DMS79 treated with DMSO at 0.1 percent for 48 hours (cell line): ENCODE measurements at regions not wholly inside any gene's neighbourhood (a gene's known extent, or its start where the extent isn't known, plus 50 kb on each side); places are given as distances from the start of the nearest gene placed in this dataset.

Source experiments
- DNase-seq: peaks from one replicate; lab custom pipeline; 2025; lab: John Stamatoyannopoulos, UW

DNA sequence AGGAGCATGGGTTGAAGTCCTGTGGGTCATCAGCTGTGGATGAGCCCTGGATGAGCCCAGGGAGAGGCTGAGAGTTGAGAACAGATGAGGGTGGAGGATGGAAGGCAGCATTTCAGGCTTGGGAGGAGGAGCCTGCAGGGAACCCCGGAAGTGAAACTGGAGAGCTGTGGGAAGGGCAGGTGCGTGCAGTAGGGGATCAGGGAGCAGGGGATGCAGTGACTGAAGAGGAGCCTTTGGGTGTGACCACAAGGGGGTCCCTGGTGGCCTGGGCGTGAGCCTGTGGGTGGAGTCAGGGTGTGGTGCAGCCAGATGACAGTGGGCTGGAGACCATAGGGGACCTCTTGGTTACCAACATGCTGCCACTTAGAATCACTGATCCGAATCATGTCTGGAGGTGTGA, 115.5 kb downstream of the PAPOLA start:
- DNase-seq, result no peak

DNA sequence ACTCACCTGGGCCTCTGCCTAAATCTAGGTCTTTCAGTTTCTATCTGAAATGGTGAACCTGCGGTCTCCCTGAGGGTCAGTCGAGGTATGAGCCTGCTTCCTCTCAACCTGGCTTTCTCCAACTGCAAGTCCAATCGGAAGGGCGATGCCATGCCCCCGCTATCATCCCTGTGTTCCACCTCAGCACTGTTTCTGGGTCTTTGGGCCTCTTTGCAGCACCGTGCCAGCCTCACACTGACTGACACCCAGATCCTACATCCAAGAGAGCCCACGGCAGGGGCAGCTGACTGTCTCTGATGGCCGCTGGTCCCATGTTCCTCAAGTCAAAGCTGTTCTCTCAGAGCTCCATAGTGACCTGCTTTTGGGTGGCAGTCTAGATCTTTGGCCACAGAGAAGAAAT, 120.7 kb downstream of the PAPOLA start:
- no peak for DNase-seq

DNA sequence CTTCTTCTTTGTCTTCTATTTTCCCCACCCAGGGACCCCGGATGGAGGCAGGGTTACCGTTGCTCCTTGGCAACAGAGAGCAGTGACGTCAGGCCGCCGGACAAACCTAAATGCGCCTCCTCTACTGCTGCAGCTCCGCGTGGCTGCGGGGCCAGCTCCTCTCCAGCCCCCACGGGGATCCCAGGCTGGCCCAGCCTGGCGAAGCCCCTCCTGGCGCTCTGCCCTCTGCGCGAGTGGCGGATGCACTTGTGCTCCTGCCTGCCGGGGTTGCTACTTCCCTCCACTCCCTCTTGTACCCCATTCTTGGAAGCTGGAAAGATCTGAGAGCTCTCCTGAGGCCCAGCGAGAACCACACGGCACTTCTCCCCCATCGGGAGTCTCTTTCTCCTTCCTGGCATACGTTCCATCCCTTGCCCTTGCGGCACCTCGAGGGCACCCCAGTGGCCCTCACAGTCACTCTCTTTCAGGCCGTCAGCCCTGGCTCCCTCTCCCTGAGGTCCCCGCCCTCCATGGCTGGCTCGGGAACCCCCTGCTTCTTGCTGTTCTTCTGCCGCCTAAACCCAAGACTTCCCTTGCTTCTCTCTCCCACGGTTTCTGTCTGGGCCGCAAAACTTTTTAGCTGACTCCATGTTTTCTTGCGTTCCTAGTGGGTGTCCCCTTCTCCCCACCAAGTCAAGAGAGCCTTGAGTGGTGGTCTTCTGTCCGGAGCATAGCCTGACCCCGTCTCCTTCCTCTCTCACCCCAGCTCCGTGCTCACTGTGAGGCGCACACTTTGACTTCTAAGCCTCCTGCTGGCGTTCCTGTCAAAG, 121.7 kb downstream of the PAPOLA start:
- DNase-seq, result no peak

DNA sequence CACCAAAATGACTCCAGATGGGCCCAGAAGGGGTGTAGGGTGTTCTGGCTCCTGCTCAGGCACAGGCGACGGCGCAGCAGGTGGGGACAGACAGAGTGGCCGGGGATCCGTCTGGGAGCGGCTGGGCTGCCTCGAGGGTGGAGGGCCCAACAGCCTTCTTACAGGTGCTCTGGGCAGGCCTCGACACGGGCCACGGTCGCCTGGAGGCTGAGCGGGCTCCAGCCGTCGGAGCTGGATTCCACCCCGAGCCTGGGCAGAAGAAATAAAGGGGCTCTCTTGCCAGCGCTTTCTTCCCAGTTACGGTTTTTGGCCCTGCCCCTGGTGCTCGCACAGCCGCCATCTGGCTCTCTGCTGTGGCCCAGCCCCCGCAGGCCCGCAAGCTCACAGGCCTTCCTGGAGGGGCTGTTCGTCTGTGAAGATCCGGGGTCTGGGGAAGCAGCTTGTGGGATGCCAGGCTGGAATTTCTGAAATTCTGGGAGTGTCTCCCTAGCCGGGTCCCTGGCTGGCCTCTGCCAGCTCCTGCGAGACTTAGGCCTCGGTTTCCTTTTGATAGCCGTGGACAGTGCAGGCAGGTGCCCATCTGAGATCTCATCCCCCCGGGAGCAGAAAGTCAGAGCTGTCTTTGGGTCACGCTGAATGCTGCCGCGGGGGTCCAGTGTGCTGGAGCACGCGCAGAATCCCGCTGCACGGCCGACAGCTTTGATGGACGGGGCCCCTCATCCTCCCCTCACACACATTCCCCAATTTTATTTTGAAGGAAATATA, 122.7 kb downstream of the PAPOLA start:
- no peak for DNase-seq

DNA sequence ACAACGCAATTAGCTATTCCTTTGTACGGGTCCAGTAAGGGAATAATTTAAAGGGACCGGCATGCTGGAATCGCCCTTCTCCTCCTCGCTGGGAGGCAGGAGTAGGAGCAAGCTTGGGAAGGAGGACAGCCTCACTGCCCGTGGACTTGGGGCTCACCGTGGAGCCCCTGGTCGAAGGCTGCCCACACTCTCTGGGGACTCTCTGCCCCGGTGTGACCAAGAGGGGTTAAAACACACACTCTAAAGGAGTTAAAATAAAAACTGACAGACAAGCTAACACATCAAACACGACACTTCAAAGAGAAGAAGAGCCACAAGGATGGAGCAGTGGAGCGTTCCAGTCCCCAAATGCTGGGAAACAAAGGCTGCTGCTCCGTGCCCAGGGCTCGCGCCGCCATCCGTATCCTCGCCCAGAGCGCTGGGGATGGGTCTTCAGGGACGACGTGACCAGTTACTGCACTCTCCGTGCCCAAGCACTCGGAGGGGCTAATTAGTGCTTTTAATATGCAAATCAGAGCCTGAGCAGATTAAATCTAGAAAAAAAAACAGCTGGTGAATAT, 123.3 kb downstream of the PAPOLA start:
- no peak for DNase-seq

GRCh38 chr14:96626121-96626768, 124.1 kb downstream of the PAPOLA start:
- no peak for DNase-seq

GRCh38 chr14:96626916-96627315, 124.7 kb downstream of the PAPOLA start:
- DNase-seq, result no peak

GRCh38 chr14:96627386-96627785, 125.2 kb downstream of the PAPOLA start:
- DNase-seq, result no peak

- no peak for DNase-seq
Observed at GRCh38 chr14:96627811-96628775, 125.9 kb downstream of the PAPOLA start.

DNA sequence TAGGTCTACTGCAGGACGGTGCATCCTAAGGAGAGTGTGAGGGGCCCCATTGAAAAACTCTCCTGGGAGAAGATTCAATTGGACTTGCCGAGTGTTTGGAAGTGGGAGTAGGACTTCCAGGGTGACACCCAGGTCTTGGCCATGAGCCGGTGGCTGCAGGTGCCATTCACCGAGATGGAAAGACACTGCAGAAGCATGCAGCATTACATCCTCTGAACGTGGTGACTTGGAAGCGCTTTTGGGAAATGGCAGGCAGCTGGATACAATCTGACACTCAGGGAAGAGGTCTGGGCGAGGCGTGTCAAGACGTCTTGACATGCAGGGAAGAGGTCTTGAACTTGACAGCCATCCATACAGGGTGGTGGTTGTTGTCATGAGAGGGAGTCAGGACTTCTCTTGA, 126.9 kb downstream of the PAPOLA start:
- DNase-seq, result no peak

GRCh38 chr14:96629558-96630222, 127.5 kb downstream of the PAPOLA start:
- no peak for DNase-seq

DNA sequence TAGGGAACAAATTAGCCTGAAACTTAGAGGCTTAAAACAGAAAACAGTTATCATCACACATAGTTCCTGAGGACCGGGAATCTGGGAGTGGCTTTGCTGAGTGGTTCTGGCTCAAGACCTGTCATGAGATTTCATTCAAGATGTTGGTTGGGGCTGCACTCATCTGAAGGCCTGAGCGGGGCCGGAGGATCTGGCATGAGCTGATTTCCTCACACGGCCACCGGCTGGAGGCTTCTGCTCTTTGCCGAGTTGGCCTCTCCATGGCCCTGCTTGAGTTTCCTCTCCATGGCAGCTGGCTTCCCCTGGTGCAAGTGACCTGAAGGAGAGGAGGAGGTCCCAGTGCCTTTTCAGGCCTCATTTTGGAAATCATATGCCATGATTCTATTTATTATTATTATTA, 128.1 kb downstream of the PAPOLA start:
- no peak for DNase-seq

DNA sequence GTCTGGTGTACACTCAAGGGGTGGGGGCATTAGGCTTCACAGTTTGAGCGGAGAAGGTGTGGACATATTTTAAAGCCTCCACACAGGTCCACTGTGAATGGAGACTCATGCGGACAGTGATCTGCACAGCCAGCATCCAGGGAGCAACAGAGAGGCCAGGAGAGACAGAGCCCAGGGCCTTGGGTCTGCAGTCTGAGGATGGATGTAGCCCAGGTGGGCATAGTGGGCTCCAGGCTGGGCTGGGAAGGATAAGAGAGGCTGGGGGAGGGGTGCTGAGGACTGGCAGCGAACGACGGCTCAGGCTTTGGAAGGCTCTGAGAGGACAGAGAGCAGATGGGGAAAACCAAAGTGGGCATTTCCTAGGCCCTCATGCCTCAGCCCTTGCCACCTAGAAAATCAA, 128.8 kb downstream of the PAPOLA start:
- no peak for DNase-seq

GRCh38 chr14:96631621-96632362, 129.6 kb downstream of the PAPOLA start:
- DNase-seq, result no peak

- DNase-seq, result no peak
Observed at GRCh38 chr14:96632363-96632758, 130.2 kb downstream of the PAPOLA start.

- DNase-seq, result no peak
Observed at GRCh38 chr14:96633096-96633495, 130.9 kb downstream of the PAPOLA start.

GRCh38 chr14:96634481-96634880, 132.3 kb downstream of the PAPOLA start:
- no peak for DNase-seq

GRCh38 chr14:96634896-96635295, 132.7 kb downstream of the PAPOLA start:
- DNase-seq, result no peak

DNA sequence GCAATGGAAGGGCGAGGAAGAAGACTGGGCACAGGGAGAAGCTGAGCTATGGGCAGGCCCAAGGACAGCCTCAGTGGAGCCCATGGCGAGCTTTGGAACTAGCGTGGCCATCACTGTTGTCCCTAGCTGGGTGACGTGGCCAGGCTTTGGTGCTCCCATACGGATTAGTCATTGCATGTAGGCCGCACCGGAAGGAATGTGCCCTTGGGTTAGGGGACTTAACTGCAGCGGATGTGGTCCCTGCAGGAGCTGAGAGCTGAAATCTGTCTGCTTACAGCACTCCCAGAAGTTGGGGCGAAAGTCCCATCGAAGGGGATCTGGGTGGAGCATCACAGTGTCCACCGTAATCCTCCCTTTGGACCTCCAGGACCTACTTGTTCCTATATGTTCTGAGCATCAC, 133.7 kb downstream of the PAPOLA start:
- DNase-seq, result no peak

DNA sequence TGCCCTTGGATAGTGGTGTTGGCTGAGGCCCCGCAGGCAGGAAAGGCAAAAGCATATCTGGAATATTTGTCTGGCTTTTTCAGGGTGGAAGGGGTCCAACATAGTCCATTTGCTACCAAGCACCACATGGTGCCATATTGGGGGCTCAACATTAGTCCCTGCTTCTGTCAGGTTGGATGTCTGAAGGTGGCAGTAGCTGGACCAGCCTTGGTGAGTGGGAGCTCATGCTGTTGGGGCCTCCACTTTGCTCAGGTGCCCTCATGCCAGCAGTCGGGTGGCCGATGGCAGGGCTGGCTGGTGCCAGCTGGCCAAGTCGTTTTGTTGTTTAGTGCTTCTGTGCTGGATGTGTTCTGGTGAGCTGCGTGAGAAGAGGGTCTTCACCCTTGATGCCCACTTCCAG, 135.3 kb downstream of the PAPOLA start:
- no peak for DNase-seq
